ENCODE measurements at regions not wholly inside any gene's neighbourhood (a gene's known extent, or its start where the extent isn't known, plus 50 kb on each side); places are given as distances from the start of the nearest gene placed in this dataset.

DNA sequence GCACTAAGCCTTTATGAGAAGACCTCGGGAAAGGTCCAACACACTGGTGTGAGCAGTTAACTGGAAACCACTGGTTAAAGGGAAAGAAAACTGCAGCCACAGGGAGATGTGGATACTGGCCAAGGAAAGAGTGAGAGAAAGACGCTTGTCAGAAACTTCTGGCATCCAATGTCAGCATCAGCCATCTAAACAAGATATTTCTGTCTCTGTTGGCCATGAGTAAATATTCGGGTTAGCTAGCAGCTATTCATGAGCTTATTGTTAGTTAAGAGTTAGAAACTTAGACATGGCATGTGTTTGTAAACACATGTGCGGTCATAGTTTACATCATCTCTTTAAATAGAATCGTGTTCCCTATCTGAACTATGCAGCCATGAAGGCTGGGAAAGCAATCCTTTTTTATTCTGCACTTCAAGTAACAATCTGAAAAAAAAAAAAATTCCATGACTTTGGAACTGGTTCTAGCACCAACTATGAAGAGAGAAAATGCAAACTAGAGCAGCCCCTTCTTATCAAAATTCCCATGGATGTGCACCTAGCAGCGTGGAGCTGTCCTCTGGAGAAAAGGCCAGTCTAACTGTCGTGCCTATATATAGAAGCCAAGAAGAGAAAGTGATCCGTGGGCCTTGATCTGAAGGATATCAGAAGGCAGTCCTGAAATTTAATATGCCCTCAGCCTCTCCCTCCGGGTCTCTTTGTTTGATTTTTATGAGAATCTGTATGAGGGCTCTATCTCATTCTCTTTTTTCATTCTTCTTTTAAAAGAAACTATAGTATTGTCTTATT lies 84.0 kb upstream of the RFX8 start:
- DNase-seq (ENCODE audit: low read depth in 2 of 2), result no peak

DNA sequence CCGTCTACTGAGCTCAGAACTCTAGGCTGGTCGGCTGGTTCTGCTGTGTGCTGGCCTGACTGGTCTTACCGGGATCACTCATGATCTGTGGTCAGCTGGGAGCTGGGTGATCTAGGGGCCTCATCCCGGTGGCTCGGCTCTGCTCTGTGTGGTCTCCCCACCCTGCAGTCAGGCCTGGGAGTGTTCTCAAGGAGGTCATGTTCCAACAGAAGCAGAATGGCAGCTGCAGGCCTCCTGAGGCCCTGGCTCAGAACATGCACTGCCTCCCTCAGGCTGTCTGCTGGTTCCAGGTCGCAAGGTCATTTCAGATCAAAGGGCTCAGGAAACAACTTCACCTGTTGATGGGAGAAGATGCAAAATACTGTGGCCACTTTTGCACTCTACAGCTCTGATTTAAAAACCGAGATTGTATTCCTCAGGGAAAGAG lies 81.1 kb upstream of the RFX8 start:
- DNase-seq (ENCODE audit: low read depth in 2 of 2), result no peak

DNA sequence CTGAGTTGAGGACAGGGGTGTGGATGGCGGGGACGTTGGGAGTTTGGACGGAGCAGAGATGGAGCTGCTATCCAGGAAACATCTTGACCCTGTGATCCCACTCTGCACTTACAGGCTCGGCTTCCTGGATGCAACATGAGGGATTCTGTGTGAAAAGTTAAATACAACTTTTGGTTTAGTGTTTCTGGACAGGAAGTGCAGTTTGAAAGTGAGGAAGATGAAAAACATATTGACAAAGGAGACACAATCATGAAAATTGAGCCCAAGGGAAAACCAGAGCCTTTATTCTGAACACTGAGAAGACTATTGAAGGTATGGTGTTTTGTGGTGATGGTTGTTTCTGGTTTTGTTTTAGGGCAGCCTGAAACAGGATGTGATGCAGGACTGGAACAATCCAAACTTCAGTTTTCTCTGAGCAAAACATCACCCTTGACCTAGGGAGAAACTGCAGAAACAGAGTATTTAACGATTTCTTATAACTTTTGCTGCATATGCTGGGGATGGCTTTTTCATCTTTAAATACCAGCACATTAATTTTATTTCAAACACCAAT lies 76.5 kb upstream of the RFX8 start:
- DNase-seq (ENCODE audit: low read depth in 2 of 2), result no peak

DNA sequence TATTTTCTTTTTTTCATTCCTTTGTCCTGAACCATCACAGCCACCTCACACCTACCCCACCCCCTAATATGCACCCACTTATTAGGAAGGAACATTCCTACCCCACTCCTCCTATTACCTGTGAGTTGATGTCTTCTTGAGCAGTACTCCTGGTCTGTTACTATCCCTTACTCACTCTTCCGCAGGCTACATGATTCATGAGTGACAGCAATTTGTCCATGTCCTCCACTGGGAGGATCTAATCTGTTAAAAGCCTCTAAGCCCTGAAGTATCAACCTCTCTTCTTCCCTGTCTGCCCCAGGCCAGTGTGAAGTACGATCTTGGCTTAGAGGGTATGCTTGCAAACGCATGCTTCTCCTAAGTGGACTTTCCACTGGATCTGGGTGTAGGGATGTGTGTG lies 75.6 kb upstream of the RFX8 start:
- DNase-seq (ENCODE audit: low read depth in 2 of 2), result no peak

DNA sequence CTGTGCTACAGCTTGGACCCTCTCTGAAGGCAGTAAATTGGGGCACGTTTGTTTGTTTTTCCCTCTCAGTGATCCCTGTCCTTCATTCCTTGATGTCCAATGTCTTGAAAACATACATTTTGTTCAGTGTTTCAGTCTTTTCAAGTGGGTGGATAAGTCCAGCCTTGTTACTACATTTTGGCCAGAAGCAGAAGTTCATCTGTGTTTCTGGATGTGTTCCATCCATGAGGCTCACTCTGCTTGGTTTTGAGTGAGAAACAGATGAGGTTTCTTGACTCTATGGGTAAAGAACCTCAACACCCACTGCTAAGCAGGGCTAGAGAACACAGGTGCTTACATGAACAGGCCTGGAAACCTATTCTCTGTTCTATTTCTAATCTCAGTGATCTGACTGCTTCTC lies 74.5 kb upstream of the RFX8 start:
- no peak for DNase-seq (ENCODE audit: low read depth in 2 of 2)

DNA sequence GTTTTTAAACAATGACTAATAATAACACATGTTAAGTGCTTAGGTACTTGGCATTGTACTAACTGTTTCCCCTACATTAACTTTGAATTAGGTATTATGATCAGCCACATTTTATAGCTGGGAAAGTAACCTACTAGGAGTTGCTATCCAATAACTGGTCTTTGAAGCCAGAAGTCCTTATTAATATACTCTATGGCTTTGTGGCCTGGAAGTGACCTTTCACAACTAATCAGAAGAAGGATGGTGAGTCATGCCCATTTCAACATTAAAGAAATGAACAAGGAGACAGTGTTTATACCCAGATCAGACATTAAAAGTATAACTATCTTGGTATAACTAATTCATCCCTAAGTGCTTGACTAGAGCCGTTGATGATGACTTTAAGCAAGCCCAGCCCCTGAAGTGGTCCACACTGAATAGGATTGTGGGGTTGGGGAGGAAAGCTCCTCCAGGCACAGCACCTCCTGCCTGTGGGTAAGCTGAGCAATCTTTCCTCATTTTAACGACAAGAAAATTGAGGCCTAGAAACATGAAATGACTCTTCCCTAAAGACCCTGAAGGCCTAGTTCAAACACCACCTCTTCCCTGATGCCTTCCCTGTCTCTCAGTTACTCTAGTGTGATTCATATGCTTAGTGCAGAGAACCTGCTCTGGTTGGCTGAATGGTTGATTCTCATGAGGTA lies 71.6 kb upstream of the RFX8 start:
- DNase-seq (ENCODE audit: low read depth in 2 of 2), result no peak

DNA sequence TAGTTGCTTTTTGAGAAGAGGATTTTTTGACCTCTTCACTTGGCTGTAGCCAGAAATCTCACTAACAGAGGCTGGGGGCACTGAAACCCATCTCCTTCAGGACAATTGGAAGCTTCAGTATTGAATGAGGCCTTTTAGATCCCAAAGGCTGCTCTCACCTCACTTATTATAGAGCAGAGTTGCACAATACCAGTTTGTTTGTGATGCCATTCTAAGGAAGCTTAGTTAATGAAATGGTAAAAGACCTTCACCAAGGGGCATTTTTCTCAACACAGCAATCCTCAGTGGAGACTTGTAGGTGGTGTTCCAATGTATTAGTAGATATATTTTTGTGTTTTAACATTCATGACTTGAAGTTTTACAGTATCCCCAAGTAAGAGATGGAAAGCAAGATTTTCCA lies 71.0 kb upstream of the RFX8 start:
- DNase-seq (ENCODE audit: low read depth in 2 of 2), result no peak

DNA sequence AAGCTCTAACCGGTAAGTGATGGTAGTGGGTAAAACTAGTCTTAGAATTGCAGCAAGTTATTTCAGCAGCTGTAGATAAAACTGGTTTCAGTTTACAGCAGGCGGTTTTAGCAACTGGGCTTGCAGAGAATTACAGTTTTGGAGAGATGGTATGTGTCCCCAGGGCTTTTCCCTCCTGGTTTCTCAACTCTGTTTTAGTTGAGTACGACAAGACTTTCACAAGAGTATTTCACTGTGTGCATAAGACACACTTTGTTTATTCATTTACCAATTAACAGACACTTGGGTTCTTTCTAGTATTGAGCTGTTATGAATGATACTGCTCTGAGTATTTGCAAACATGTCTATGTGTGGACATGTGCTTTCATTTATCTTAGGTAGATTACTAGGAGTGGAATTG lies 65.6 kb upstream of the RFX8 start:
- DNase-seq (ENCODE audit: low read depth in 2 of 2), result peak; percentile 22 to 44

DNA sequence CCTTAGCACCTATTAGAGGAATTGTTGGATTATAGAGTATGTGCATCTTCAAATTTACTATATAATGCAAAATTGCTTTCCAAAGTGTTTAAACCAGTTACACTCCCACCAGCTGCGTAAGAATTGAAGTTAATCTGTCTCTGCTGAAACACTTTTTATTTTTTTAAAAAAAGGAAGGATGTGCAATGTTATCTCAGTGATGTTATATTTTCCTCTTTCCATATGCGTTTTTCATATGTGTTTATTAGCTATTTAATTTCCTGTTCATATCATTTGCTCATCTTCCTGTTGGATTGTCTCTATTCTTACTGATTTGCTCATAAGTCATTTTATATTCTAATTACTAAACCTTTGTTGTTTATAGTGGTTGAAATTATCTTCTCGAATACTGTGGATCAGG lies 63.2 kb upstream of the RFX8 start:
- DNase-seq (ENCODE audit: low read depth in 2 of 2), result no peak

DNA sequence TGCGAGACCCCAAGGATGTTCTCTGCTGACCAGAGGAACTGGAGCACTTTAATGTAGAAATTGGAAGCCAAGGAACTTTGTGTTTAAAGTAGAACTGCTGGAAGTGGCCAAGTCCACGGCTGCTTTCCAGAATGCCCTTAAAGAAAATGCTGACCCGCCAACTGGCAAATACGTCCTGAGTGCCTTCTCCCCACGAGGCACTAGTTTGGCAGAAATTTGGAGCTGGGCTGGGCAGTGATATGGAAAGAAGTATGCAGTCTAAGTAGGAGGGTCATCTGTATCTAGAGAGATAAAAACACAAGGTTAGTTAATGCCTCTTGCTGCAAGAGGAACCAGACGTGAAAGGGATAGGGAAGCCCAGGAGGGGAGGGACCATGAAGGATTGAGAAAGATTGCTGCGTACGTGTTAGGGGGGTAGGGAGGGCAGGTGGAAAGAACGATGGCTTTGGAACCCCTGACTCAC lies 59.3 kb upstream of the RFX8 start:
- no peak for DNase-seq (ENCODE audit: low read depth in 2 of 2)

DNA sequence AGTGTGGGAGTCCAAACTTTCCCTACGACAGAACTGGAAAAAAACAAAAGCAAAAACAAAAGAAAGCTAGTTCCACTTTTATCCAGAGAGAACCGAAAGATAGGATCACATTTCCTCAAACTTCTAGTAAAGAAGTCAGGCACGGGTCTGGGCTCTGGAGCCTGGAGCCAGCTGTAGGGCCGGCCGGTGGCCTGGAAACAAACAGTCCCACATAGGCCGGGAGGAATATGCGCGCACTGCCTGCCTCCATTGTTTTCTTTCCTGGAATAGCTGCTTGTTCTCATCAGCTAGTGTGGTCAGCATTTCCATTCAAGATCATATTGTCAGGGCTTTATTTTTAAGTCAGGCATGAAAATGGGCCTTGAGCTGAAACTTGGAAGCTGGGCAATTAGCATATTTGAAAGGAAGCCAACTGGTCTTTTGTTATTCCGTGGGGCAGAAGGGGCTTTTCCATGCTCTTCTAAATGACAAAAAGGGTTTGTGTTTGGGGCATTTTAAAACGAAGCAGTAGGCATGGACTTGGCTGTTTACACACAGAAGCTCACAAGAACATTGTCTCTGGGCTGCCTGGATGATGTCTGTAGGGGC lies 58.7 kb upstream of the RFX8 start:
- no peak for DNase-seq (ENCODE audit: low read depth in 2 of 2)

DNA sequence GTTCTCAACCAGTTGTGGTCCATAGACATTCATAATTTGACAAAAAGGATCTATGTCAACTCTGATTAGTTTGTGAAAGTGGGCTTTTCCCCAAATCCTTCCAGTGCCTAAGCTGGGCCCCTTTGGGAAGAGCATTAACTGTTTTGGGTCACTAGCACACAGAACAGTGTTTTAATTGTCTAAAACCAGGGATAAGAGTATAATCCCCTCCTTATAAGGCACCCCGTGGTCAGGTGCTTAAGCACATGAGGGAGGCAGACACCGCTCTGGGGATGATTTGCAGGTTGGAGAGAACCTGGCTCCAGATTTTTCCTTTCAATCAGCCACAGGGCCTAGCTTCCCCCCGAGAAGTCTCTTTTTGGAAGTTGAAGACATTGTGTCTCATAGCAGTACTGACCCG lies 53.6 kb upstream of the RFX8 start:
- no peak for DNase-seq (ENCODE audit: low read depth in 2 of 2)

DNA sequence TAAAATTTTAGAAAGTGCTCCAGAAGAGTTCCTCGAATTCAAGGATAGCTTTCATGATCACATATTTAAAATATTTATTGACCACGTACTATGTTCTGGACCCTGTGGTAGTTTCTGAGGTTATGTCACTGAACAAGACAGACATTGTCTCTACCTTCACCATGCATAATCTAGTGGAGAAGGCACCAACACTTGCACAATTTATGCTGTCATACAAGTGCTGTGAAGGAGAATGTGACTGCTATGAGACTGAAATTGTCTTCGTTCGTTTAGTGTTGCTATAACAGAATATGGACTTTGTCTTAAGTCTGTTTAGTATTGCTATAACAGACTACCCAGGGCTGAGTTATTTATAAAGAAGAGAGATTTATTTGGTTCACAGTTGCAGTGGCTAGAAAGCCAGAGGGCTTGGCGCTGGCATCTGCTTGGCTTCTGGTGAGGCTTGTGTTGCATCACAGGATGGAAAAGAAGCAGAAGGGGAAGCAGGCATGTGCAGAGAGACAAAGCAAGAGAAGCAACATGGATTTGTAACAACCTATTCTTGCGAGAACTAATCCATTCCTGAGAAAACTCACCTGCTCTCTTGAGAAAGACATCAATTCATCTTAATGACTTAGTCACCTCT lies 50.0 kb upstream of the RFX8 start:
- no peak for DNase-seq (ENCODE audit: low read depth in 2 of 2)
